Subcutaneous abdominal adipose tissue (tissue), 5 donors: ENCODE measurements at regions not wholly inside any gene's neighbourhood (a gene's known extent, or its start where the extent isn't known, plus 50 kb on each side); places are given as distances from the start of the nearest gene placed in this dataset.

ENCODE experiments used
- H3K27ac ChIP-seq: one replicate; pipeline ENCODE4 v1.7.0; 2013; ENCODE audit warnings: low read depth, mild to moderate bottlenecking, inconsistent platforms, low read length, moderate library complexity
- H3K27me3 ChIP-seq, 5 donors: one replicate each; pipeline ENCODE4 v1.7.0; 2013; ENCODE audit warnings: low read length in 5 of 5, inconsistent platforms in 1 of 5; ENCODE audit not compliant: control insufficient read depth in 5 of 5, insufficient read depth in 4 of 5
- H3K36me3 ChIP-seq, 5 donors: one replicate each; pipeline ENCODE4 v1.7.0; 2013; ENCODE audit warnings: low read length in 5 of 5; ENCODE audit not compliant: control insufficient read depth in 5 of 5, insufficient read depth in 5 of 5
- H3K4me1 ChIP-seq, 5 donors: one replicate each; pipeline ENCODE4 v1.7.0; 2013; ENCODE audit warnings: low read length in 5 of 5, mild to moderate bottlenecking in 3 of 5, moderate library complexity in 1 of 5; ENCODE audit not compliant: control insufficient read depth in 5 of 5, insufficient read depth in 5 of 5
- H3K4me3 ChIP-seq, 5 donors: one replicate each; pipeline ENCODE4 v1.7.0; 2013; ENCODE audit warnings: low read length in 5 of 5, low read depth in 1 of 5
- H3K9ac ChIP-seq, 5 donors: one replicate each; pipeline ENCODE4 v1.7.0; 2013; ENCODE audit warnings: low read length in 5 of 5, mild to moderate bottlenecking in 4 of 5, moderate library complexity in 3 of 5
- H3K9me3 ChIP-seq, 5 donors: one replicate each; pipeline ENCODE4 v1.7.0; 2013; ENCODE audit warnings: low read length in 5 of 5; ENCODE audit not compliant: control insufficient read depth in 5 of 5
- donor health status: healthy.
- donor health status: healthy.
- donor health status: healthy.
- donor health status: healthy.
- donor health status: healthy.

- Histone ChIP-seq H3K27ac (no peak overlapping the region), H3K4me1 (peaks cover 3 to 14% (median 9%) of the 10 kb centered on the region in 5 donors), H3K9ac (no peak overlapping the region), H3K27me3 (peaks cover 0 to 4% (median 0%) of the 10 kb centered on the region in 5 donors), H3K9me3 (peaks cover 0 to 10% (median 3%) of the 10 kb centered on the region in 5 donors), H3K4me3 (no peak overlapping the region), H3K36me3 (no peaks in the 10 kb centered on the region)
These were observed 195.2 kb downstream of the GLI2 start for GRCh38 chr2:120930864-120931263.

GRCh38 chr2:120932472-120932871, 196.8 kb downstream of the GLI2 start:
- Histone ChIP-seq H3K9me3 (peaks cover 0 to 10% (median 3%) of the 10 kb centered on the region in 5 donors), H3K27ac (no peak overlapping the region), H3K4me3 (no peak overlapping the region), H3K4me1 (peaks cover 3 to 27% (median 19%) of the 10 kb centered on the region in 5 donors), H3K36me3 (no peaks in the 10 kb centered on the region), H3K27me3 (peaks cover 0 to 12% (median 0%) of the 10 kb centered on the region in 5 donors), H3K9ac (no peak overlapping the region)

- H3K9ac ChIP-seq, result no peak overlapping the region
- peaks cover 3 to 31% (median 23%) of the 10 kb centered on the region in 5 donors for H3K4me1 ChIP-seq
- H3K27me3 ChIP-seq, result peaks cover 0 to 12% (median 0%) of the 10 kb centered on the region in 5 donors
- H3K9me3 ChIP-seq, result peaks cover 0 to 10% (median 3%) of the 10 kb centered on the region in 5 donors
- no peak overlapping the region for H3K4me3 ChIP-seq
- H3K36me3 ChIP-seq, result no peaks in the 10 kb centered on the region
- no peak overlapping the region for H3K27ac ChIP-seq
These were observed 197.2 kb downstream of the GLI2 start for GRCh38 chr2:120932881-120933280.

- Histone ChIP-seq H3K27ac (peak overlapping the region; percentile 9), H3K9ac (no peak overlapping the region)
These were observed 198.3 kb downstream of the GLI2 start for GRCh38 chr2:120933693-120934573.

GRCh38 chr2:120934574-120935338, 199.1 kb downstream of the GLI2 start:
- H3K36me3 ChIP-seq, result no peaks in the 10 kb centered on the region
- H3K27me3 ChIP-seq, result peaks cover 0 to 12% (median 0%) of the 10 kb centered on the region in 5 donors
- H3K4me3 ChIP-seq, result no peak overlapping the region
- H3K4me1 ChIP-seq, result peaks cover 3 to 38% (median 28%) of the 10 kb centered on the region in 5 donors
- peaks cover 0 to 10% (median 3%) of the 10 kb centered on the region in 5 donors for H3K9me3 ChIP-seq
- H3K27ac ChIP-seq, result peak overlapping the region; percentile 57
- no peak overlapping the region for H3K9ac ChIP-seq

More at GRCh38 chr2:120933693-120934573, 198.3 kb downstream of the GLI2 start:
- Histone ChIP-seq H3K36me3 (no peaks in the 10 kb centered on the region), H3K4me1 (peaks cover 3 to 38% (median 28%) of the 10 kb centered on the region in 5 donors), H3K4me3 (no peak overlapping the region), H3K9me3 (peaks cover 0 to 10% (median 3%) of the 10 kb centered on the region in 5 donors), H3K27me3 (peaks cover 0 to 12% (median 0%) of the 10 kb centered on the region in 5 donors)

- Histone ChIP-seq H3K4me1 (peaks cover 3 to 38% (median 28%) of the 10 kb centered on the region in 5 donors), H3K27me3 (peaks cover 0 to 12% (median 0%) of the 10 kb centered on the region in 5 donors), H3K36me3 (no peaks in the 10 kb centered on the region), H3K9me3 (peaks cover 0 to 8% (median 3%) of the 10 kb centered on the region in 5 donors), H3K27ac (peak overlapping the region; percentile 57), H3K4me3 (no peak overlapping the region), H3K9ac (peak overlapping the region in 1 of 5 donors; percentile 9)
These were observed 200.0 kb downstream of the GLI2 start for GRCh38 chr2:120935339-120936313.

- Histone ChIP-seq H3K4me3 (no peak overlapping the region), H3K27me3 (peaks cover 0 to 12% (median 0%) of the 10 kb centered on the region in 5 donors), H3K4me1 (peaks cover 3 to 38% (median 28%) of the 10 kb centered on the region in 5 donors), H3K9ac (no peak overlapping the region), H3K36me3 (no peaks in the 10 kb centered on the region), H3K9me3 (no peaks in the 10 kb centered on the region), H3K27ac (no peak overlapping the region)
These were observed 201.0 kb downstream of the GLI2 start for GRCh38 chr2:120936476-120937334.

GRCh38 chr2:120937686-120938044, 202.0 kb downstream of the GLI2 start:
- Histone ChIP-seq H3K9me3 (peaks cover 0 to 4% (median 0%) of the 10 kb centered on the region in 5 donors), H3K9ac (no peak overlapping the region), H3K4me3 (no peak overlapping the region), H3K36me3 (no peaks in the 10 kb centered on the region), H3K4me1 (peaks cover 3 to 38% (median 28%) of the 10 kb centered on the region in 5 donors), H3K27me3 (peaks cover 0 to 12% (median 0%) of the 10 kb centered on the region in 5 donors), H3K27ac (no peak overlapping the region)
